ENCODE measurements at regions not wholly inside any gene's neighbourhood (a gene's known extent, or its start where the extent isn't known, plus 50 kb on each side); places are given as distances from the start of the nearest gene placed in this dataset.

GRCh38 chr20:58040447-58041290 lies 187.8 kb downstream of the ANKRD60 start:
- intact Hi-C loops (cut with DNase I; ENCODE audit: low total_unique reads) = no loop called here
- no peaks in the 10 kb centered on the region for H3K36me3 ChIP-seq
- no peak overlapping the region for H3K27ac ChIP-seq
- H3K4me1 ChIP-seq = peaks cover 0 to 7% (median 0%) of the 10 kb centered on the region in 6 donors
- H3K27me3 ChIP-seq (replicated peaks in 1 of 7) = peaks cover 0 to 9% (median 0%) of the 10 kb centered on the region in 7 donors
- TF ChIP-seq POLR2AphosphoS5 (IDR thresholded peaks at IDR 0.05) (no peak), POLR2A (IDR thresholded peaks at IDR 0.05) (no peak), CTCF (IDR thresholded peaks at IDR 0.05 in 8 of 11, conservative IDR thresholded peaks at IDR 0.05 in 3 of 11) (no peak)
- DNase-seq = no peak
- 78 to 89% (median 83%) methylated on average over 13 to 15 of the region's 15 CpGs for WGBS, 5 donors
- no peak overlapping the region for H3K4me3 ChIP-seq
- H3K9me3 ChIP-seq = no peaks in the 10 kb centered on the region

GRCh38 chr20:58039274-58040092 lies 189.0 kb downstream of the ANKRD60 start:
- Histone ChIP-seq H3K4me1 (peaks cover 0 to 7% (median 0%) of the 10 kb centered on the region in 6 donors), H3K27ac (peak overlapping the region in 2 of 8 donors; percentile 1 to 6), H3K4me3 (no peak overlapping the region), H3K27me3 (replicated peaks in 1 of 7) (peaks cover 0 to 9% (median 0%) of the 10 kb centered on the region in 7 donors), H3K9me3 (no peaks in the 10 kb centered on the region), H3K36me3 (no peaks in the 10 kb centered on the region)
- 64 to 78% (median 70%) methylated on average over 26 of the region's 26 CpGs for WGBS, 5 donors
- no peak for TF ChIP-seq CTCF (IDR thresholded peaks at IDR 0.05 in 8 of 11, conservative IDR thresholded peaks at IDR 0.05 in 3 of 11)
- no peak for TF ChIP-seq POLR2A (IDR thresholded peaks at IDR 0.05)
- TF ChIP-seq POLR2AphosphoS5 (IDR thresholded peaks at IDR 0.05) = peak in 1 of 3 donors; percentile 15
- intact Hi-C loops (cut with DNase I; ENCODE audit: low total_unique reads) = no loop called here
- DNase-seq = peak; percentile 52

DNA sequence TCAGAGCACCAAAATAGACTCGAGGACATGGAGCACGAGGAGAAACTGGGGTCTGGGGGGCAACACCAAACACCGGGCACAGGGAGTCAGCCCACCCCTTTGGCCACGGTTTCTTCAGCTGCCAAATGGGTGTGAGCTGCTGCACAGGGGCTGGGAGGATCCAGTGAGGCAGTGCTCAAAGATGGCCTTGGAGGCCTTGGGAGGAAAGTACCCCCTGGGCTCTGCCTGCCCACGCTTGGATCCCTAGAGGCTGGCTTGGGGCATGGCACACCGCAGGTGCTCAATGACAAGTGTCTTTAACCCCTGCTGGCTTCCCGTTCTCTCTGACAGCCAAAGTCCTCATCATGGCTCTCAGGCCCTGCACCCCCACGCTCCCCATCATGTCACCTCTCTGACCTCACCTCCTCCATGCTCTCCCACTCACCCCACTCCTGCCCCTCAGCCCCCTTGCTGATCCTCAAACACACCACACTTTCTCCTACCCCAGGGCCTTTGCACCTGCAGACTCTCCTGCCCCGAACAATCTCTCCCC lies 190.3 kb downstream of the ANKRD60 start:
- 51 to 64% (median 62%) methylated on average over 9 of the region's 9 CpGs for WGBS, 5 donors
- Histone ChIP-seq H3K27me3 (replicated peaks in 1 of 7) (peaks cover 0 to 8% (median 0%) of the 10 kb centered on the region in 7 donors), H3K27ac (no peak overlapping the region), H3K4me1 (peaks cover 0 to 2% (median 0%) of the 10 kb centered on the region in 6 donors), H3K36me3 (no peaks in the 10 kb centered on the region), H3K4me3 (no peak overlapping the region), H3K9me3 (no peaks in the 10 kb centered on the region)
- peak; percentile 39 for DNase-seq
- intact Hi-C loops (cut with DNase I; ENCODE audit: low total_unique reads) = no loop called here
- TF ChIP-seq POLR2A (IDR thresholded peaks at IDR 0.05) (no peak), CTCF (IDR thresholded peaks at IDR 0.05 in 8 of 11, conservative IDR thresholded peaks at IDR 0.05 in 3 of 11) (no peak), POLR2AphosphoS5 (IDR thresholded peaks at IDR 0.05) (no peak)
